Trophoblast cell (in vitro differentiated cells and primary cell): ENCODE measurements at regions not wholly inside any gene's neighbourhood (a gene's known extent, or its start where the extent isn't known, plus 50 kb on each side); places are given as distances from the start of the nearest gene placed in this dataset.
A peak's percentile ranks its signal among the peaks of the same experiment; 100 is the strongest.

Experiments used
- DNase-seq, 2 donors: peaks; one replicate each; pipeline ENCODE4 v3.0.0-alpha.2; 2016
- H2AFZ ChIP-seq: 2 replicates; pipeline ENCODE4 v1.6.1; 2013; ENCODE audit warnings: low read length, moderate library complexity, mild to moderate bottlenecking; ENCODE audit not compliant: insufficient read depth, poor library complexity
- H2AK5ac ChIP-seq: 2 replicates; pipeline ENCODE4 v1.6.1; 2013; ENCODE audit warnings: mild to moderate bottlenecking, low read length
- H2BK120ac ChIP-seq: 2 replicates; pipeline ENCODE4 v1.6.1; 2013; ENCODE audit warnings: low read length, mild to moderate bottlenecking, moderate library complexity; ENCODE audit not compliant: insufficient read depth, poor library complexity
- H2BK12ac ChIP-seq: 2 replicates; pipeline ENCODE4 v1.6.1; 2013; ENCODE audit warnings: mild to moderate bottlenecking, low read length, moderate library complexity
- H2BK5ac ChIP-seq: 2 replicates; pipeline ENCODE4 v1.6.1; 2013; ENCODE audit warnings: low read length, low read depth, moderate library complexity, mild to moderate bottlenecking; ENCODE audit not compliant: poor library complexity
- H3K14ac ChIP-seq: 2 replicates; pipeline ENCODE4 v1.6.1; 2013; ENCODE audit warnings: mild to moderate bottlenecking, low read length
- H3K18ac ChIP-seq: 2 replicates; pipeline ENCODE4 v1.6.1; 2013; ENCODE audit warnings: mild to moderate bottlenecking, low read length
- H3K23ac ChIP-seq: 2 replicates; pipeline ENCODE4 v1.6.1; 2013; ENCODE audit warnings: low read length
- H3K27ac ChIP-seq: 2 replicates; pipeline ENCODE4 v1.5.1; 2013; ENCODE audit warnings: low read depth, mild to moderate bottlenecking, inconsistent platforms, low read length, moderate library complexity
- H3K27me3 ChIP-seq: 2 replicates; pipeline ENCODE4 v1.6.1; 2013; ENCODE audit warnings: inconsistent platforms, mild to moderate bottlenecking, low read length, moderate library complexity; ENCODE audit not compliant: insufficient read depth
- H3K36me3 ChIP-seq, 2 experiments: 1 replicate in 1 of 2; 2 replicates in 1 of 2; pipeline ENCODE4 v1.6.1; 2013; ENCODE audit warnings: low read length in 2 of 2, mild to moderate bottlenecking in 2 of 2, moderate library complexity in 1 of 2; ENCODE audit not compliant: insufficient read depth in 2 of 2, control insufficient read depth in 1 of 2
- H3K4ac ChIP-seq: 2 replicates; pipeline ENCODE4 v1.6.1; 2013; ENCODE audit warnings: low read depth, mild to moderate bottlenecking, low read length, moderate library complexity
- H3K4me1 ChIP-seq, 2 experiments: 1 replicate in 1 of 2; 2 replicates in 1 of 2; pipeline ENCODE4 v1.6.1; 2013; ENCODE audit warnings: low read length in 2 of 2, mild to moderate bottlenecking in 2 of 2, moderate library complexity in 1 of 2; ENCODE audit not compliant: insufficient read depth in 2 of 2, control insufficient read depth in 1 of 2
- H3K4me2 ChIP-seq: 2 replicates; pipeline ENCODE4 v1.6.1; 2013; ENCODE audit warnings: inconsistent platforms, mild to moderate bottlenecking, low read length, moderate library complexity
- H3K4me3 ChIP-seq: 2 replicates; pipeline ENCODE4 v1.5.1; 2013; ENCODE audit warnings: mild to moderate bottlenecking, low read depth, low read length, inconsistent platforms
- H3K79me1 ChIP-seq: one replicate; pipeline ENCODE4 v1.6.1; 2013; ENCODE audit warnings: low read length
- H3K79me2 ChIP-seq: 2 replicates; pipeline ENCODE4 v1.6.1; 2013; ENCODE audit warnings: low read length, mild to moderate bottlenecking; ENCODE audit not compliant: control insufficient read depth, insufficient read depth, poor library complexity
- H3K9ac ChIP-seq: 2 replicates; pipeline ENCODE4 v1.6.1; 2013; ENCODE audit warnings: mild to moderate bottlenecking, low read length
- H3K9me3 ChIP-seq: 2 replicates; pipeline ENCODE4 v1.6.1; 2013; ENCODE audit warnings: low read depth, mild to moderate bottlenecking, control low read depth, inconsistent platforms, low read length; ENCODE audit not compliant: insufficient read depth
- H4K12ac ChIP-seq: 2 replicates; pipeline ENCODE4 v1.6.1; 2013; ENCODE audit warnings: low read depth, mild to moderate bottlenecking, low read length, moderate library complexity
- H4K8ac ChIP-seq: 2 replicates; pipeline ENCODE4 v1.6.1; 2013; ENCODE audit warnings: low read depth, mild to moderate bottlenecking, low read length, moderate library complexity
- H4K91ac ChIP-seq: one replicate; pipeline ENCODE4 v1.6.1; 2013; ENCODE audit warnings: low read depth, mild to moderate bottlenecking, low read length, moderate library complexity
- WGBS: extraction: QIAGEN DNeasy Blood & Tissue Kit; methylation state at CpG from one replicate; pipeline ENCODE4 v1.1.7; 2013; ENCODE audit warnings: missing lambda C conversion rate; ENCODE audit not compliant: insufficient read length, insufficient coverage; ENCODE audit errors: extremely low coverage; 5-methylcytosine and 5-hydroxymethylcytosine counted together

DNA sequence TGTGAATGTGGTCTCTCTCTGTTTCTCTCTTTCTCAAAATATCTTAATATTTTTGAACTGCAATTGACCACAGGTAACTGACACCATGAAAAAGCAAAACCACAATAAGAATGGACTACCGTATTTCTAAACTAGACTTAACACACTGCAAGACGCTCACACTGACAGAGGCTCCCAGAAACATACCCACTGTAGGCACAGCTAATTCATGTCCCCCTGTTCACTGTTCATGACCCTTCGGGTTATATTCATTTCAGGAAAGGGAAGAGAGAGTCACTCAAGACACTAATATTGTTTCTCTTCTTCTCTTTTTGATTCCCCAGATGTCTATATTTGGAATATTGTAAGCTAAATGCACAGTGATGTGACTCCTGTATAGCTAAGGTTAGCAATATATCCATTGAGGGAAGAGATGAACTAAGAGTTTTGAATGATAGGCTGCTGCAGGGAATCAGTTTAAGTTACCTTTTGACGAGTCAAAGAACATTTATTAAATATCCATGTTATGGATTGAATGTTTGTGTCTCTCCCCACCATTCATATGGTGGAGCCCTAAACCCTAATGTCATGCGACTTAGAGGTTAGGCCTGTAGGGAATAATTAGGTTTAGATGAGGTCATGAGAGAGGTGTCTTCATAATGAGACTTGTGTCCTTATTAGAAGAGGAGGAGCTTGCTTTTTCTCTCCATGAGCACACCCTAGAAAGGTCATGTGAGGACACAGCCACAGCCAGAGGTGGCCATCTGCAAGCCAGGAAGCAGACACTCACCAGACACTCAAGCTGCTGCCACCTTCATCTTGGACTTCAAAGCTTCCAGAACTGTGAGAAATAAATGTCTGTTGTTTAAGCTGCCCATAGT lies 216.6 kb upstream of the GRM7 start:
- WGBS, result no CpG with 5 or more reads among the region's 5 CpGs
- no peaks in the 10 kb centered on the region for H3K27me3 ChIP-seq

GRCh38 chr3:6654670-6655069 lies 206.2 kb upstream of the GRM7 start:
- H3K18ac ChIP-seq, result no peak overlapping the region
- no peak overlapping the region for H2BK5ac ChIP-seq
- no peak overlapping the region for H3K4me2 ChIP-seq
- no peaks in the 10 kb centered on the region for H3K79me1 ChIP-seq
- no peak for DNase-seq
- no peak overlapping the region for H4K91ac ChIP-seq
- H3K36me3 ChIP-seq, result no peaks in the 10 kb centered on the region
- WGBS, result no CpG with 5 or more reads among the region's 1 CpG
- no peak overlapping the region for H3K14ac ChIP-seq
- H3K4me1 ChIP-seq, result no peaks in the 10 kb centered on the region
- no peak overlapping the region for H4K8ac ChIP-seq
- H3K27ac ChIP-seq, result no peak overlapping the region
- H3K27me3 ChIP-seq, result no peaks in the 10 kb centered on the region
- no peak overlapping the region for H3K9ac ChIP-seq
- H3K9me3 ChIP-seq, result peaks cover 6% of the 10 kb centered on the region
- H2AFZ ChIP-seq, result no peak overlapping the region
- no peak overlapping the region for H3K4me3 ChIP-seq
- no peak overlapping the region for H3K4ac ChIP-seq
- no peak overlapping the region for H4K12ac ChIP-seq
- H3K79me2 ChIP-seq, result no peaks in the 10 kb centered on the region
- no peak overlapping the region for H2BK12ac ChIP-seq
- no peak overlapping the region for H2BK120ac ChIP-seq
- H3K23ac ChIP-seq, result no peak overlapping the region
- H2AK5ac ChIP-seq, result no peak overlapping the region

More for the DNA sequence above, 216.6 kb upstream of the GRM7 start:
- Histone ChIP-seq H3K18ac (no peak overlapping the region), H2BK12ac (no peak overlapping the region), H2BK120ac (no peak overlapping the region), H3K79me1 (no peaks in the 10 kb centered on the region), H3K27ac (no peak overlapping the region), H3K79me2 (no peaks in the 10 kb centered on the region), H4K12ac (no peak overlapping the region), H2AK5ac (no peak overlapping the region), H3K23ac (no peak overlapping the region), H3K4me1 (no peaks in the 10 kb centered on the region), H2BK5ac (no peak overlapping the region), H3K36me3 (no peaks in the 10 kb centered on the region), H2AFZ (no peak overlapping the region), H3K4me3 (no peak overlapping the region), H4K8ac (no peak overlapping the region), H3K9me3 (no peaks in the 10 kb centered on the region), H3K4ac (no peak overlapping the region), H3K4me2 (no peak overlapping the region), H3K14ac (no peak overlapping the region), H4K91ac (no peak overlapping the region), H3K9ac (no peak overlapping the region)
- no peak for DNase-seq

- Histone ChIP-seq H3K27ac (no peak overlapping the region), H3K23ac (no peak overlapping the region), H3K4me1 (no peaks in the 10 kb centered on the region), H4K8ac (no peak overlapping the region), H3K79me2 (no peaks in the 10 kb centered on the region), H3K18ac (no peak overlapping the region), H3K9ac (no peak overlapping the region), H3K27me3 (no peaks in the 10 kb centered on the region), H3K79me1 (no peaks in the 10 kb centered on the region), H4K91ac (no peak overlapping the region), H3K14ac (no peak overlapping the region), H4K12ac (no peak overlapping the region), H3K4me3 (no peak overlapping the region), H2BK120ac (no peak overlapping the region), H2AK5ac (no peak overlapping the region), H2BK5ac (no peak overlapping the region), H3K4me2 (no peak overlapping the region), H3K36me3 (no peaks in the 10 kb centered on the region), H2AFZ (no peak overlapping the region), H2BK12ac (no peak overlapping the region), H3K9me3 (peaks cover 6% of the 10 kb centered on the region), H3K4ac (no peak overlapping the region)
- no peak for DNase-seq
- WGBS, result no CpG with 5 or more reads among the region's 2 CpGs
Measured at GRCh38 chr3:6655275-6655674, 205.6 kb upstream of the GRM7 start.

- Histone ChIP-seq H3K23ac (no peak overlapping the region), H4K12ac (no peak overlapping the region), H3K4me1 (no peaks in the 10 kb centered on the region), H3K79me1 (no peaks in the 10 kb centered on the region), H2AK5ac (no peak overlapping the region), H3K4me3 (no peak overlapping the region), H3K79me2 (no peaks in the 10 kb centered on the region), H2BK5ac (no peak overlapping the region), H3K27ac (no peak overlapping the region), H2AFZ (no peak overlapping the region), H3K27me3 (no peaks in the 10 kb centered on the region), H4K91ac (no peak overlapping the region), H3K4ac (no peak overlapping the region), H3K14ac (no peak overlapping the region), H3K18ac (no peak overlapping the region), H3K4me2 (no peak overlapping the region), H2BK12ac (no peak overlapping the region), H3K9me3 (peaks cover 6% of the 10 kb centered on the region), H3K36me3 (no peaks in the 10 kb centered on the region), H4K8ac (no peak overlapping the region), H3K9ac (no peak overlapping the region), H2BK120ac (no peak overlapping the region)
- peak in 1 of 2 donors; percentile 17 for DNase-seq
- WGBS, result no CpG with 5 or more reads among the region's 2 CpGs
Measured at GRCh38 chr3:6657591-6657990, 203.3 kb upstream of the GRM7 start.
